GM18511 (cell line): ENCODE measurements at regions not wholly inside any gene's neighbourhood (a gene's known extent, or its start where the extent isn't known, plus 50 kb on each side); places are given as distances from the start of the nearest gene placed in this dataset.

Experiments used
- ATAC-seq: cut with Tn5 transposase; IDR thresholded peaks from one replicate; pipeline ENCODE4 v1.9.1; 2021; ENCODE audit warnings: mild to moderate bottlenecking, moderate library complexity; ENCODE audit not compliant: unreplicated experiment

- ATAC-seq: no peak
These were observed 126.1 kb downstream of the SEC14L1 start for GRCh38 chr17:77266891-77267341.

GRCh38 chr17:77269696-77270681 lies 129.2 kb downstream of the SEC14L1 start:
- ATAC-seq: no peak

GRCh38 chr17:77271411-77271810 lies 130.6 kb downstream of the SEC14L1 start:
- ATAC-seq: no peak

GRCh38 chr17:77273397-77274085 lies 132.8 kb downstream of the SEC14L1 start:
- ATAC-seq: no peak

- no peak for ATAC-seq
These were observed 133.5 kb downstream of the SEC14L1 start for GRCh38 chr17:77274096-77274845.

- ATAC-seq: no peak
These were observed 138.9 kb downstream of the SEC14L1 start for GRCh38 chr17:77279448-77280303.

- ATAC-seq: peak; percentile 26
These were observed 139.7 kb downstream of the SEC14L1 start for GRCh38 chr17:77280304-77281121.

GRCh38 chr17:77281122-77281903 lies 140.5 kb downstream of the SEC14L1 start:
- ATAC-seq: peak; percentile 77

GRCh38 chr17:77281904-77282367 lies 141.2 kb downstream of the SEC14L1 start:
- ATAC-seq: no peak

- no peak for ATAC-seq
These were observed 142.1 kb downstream of the SEC14L1 start for GRCh38 chr17:77282524-77283515.

GRCh38 chr17:77284023-77284617 lies 143.4 kb downstream of the SEC14L1 start:
- no peak for ATAC-seq

GRCh38 chr17:77285594-77286390 lies 145.0 kb downstream of the SEC14L1 start:
- no peak for ATAC-seq

- no peak for ATAC-seq
These were observed 145.5 kb downstream of the SEC14L1 start for GRCh38 chr17:77286391-77286640.

- ATAC-seq: no peak
These were observed 146.1 kb downstream of the SEC14L1 start for GRCh38 chr17:77286641-77287431.

GRCh38 chr17:77287432-77288068 lies 146.8 kb downstream of the SEC14L1 start:
- ATAC-seq: no peak
